LNCaP clone FGC (cell line): ENCODE measurements at regions not wholly inside any gene's neighbourhood (a gene's known extent, or its start where the extent isn't known, plus 50 kb on each side); places are given as distances from the start of the nearest gene placed in this dataset.

Experiments
- DNase-seq: peaks from one replicate; pipeline ENCODE4 v3.0.0-alpha.2; 2011; ENCODE audit warnings: low read depth
- H3K4me3 ChIP-seq: 2 replicates; pipeline ENCODE4 v1.5.1; 2011; ENCODE audit warnings: mild to moderate bottlenecking, low read depth, low read length, control low read depth
- CTCF ChIP-seq: IDR thresholded peaks from 2 replicates; pipeline ENCODE4 v1.5.1; 2012; ENCODE audit warnings: mild to moderate bottlenecking; ENCODE audit not compliant: control insufficient read depth, insufficient read depth; ENCODE audit errors: extremely low read depth

- no peak for DNase-seq
- no peak for TF ChIP-seq CTCF
- no peak overlapping the region for H3K4me3 ChIP-seq
Measured at GRCh38 chr6:76677017-76677416, 604.6 kb upstream of the IMPG1 start.

GRCh38 chr6:76671751-76672150 is 599.3 kb upstream of the IMPG1 start:
- DNase-seq: no peak
- no peak for TF ChIP-seq CTCF
- H3K4me3 ChIP-seq: no peak overlapping the region

- DNase-seq: no peak
- TF ChIP-seq CTCF: no peak
Measured at GRCh38 chr6:76644231-76644630, 571.8 kb upstream of the IMPG1 start.

GRCh38 chr6:76639941-76640340 is 567.5 kb upstream of the IMPG1 start:
- H3K4me3 ChIP-seq: no peak overlapping the region
- DNase-seq: no peak
- TF ChIP-seq CTCF: no peak

More at GRCh38 chr6:76644231-76644630, 571.8 kb upstream of the IMPG1 start:
- no peak overlapping the region for H3K4me3 ChIP-seq

- no peak for DNase-seq
- TF ChIP-seq CTCF: no peak
- no peak overlapping the region for H3K4me3 ChIP-seq
Measured at GRCh38 chr6:76634695-76635094, 562.2 kb upstream of the IMPG1 start.

GRCh38 chr6:76633259-76633658 is 560.8 kb upstream of the IMPG1 start:
- no peak for DNase-seq
- no peak overlapping the region for H3K4me3 ChIP-seq
- peak; percentile 10; the same call in 1 of the 2 replicates for TF ChIP-seq CTCF

GRCh38 chr6:76631622-76632021 is 559.2 kb upstream of the IMPG1 start:
- TF ChIP-seq CTCF: no peak
- no peak for DNase-seq
- no peak overlapping the region for H3K4me3 ChIP-seq
